ENCODE measurements at regions not wholly inside any gene's neighbourhood (a gene's known extent, or its start where the extent isn't known, plus 50 kb on each side); places are given as distances from the start of the nearest gene placed in this dataset.

GRCh38 chr5:23064710-23065109 is 211.6 kb upstream of the CDH12 start:
- TF ChIP-seq CTCF (IDR thresholded peaks at IDR 0.05) (no peak), ZFX (IDR thresholded peaks at IDR 0.05; ENCODE audit: borderline replicate concordance) (no peak)

All from 22Rv1 (cell line).